Neural cell (in vitro differentiated cells): ENCODE measurements at regions not wholly inside any gene's neighbourhood (a gene's known extent, or its start where the extent isn't known, plus 50 kb on each side); places are given as distances from the start of the nearest gene placed in this dataset.

Experiments used
- H2AFZ ChIP-seq: fragments of 200-600, 300-800 bp; sonication (generic), shearing (Covaris generic); 2 replicates; pipeline ENCODE4 v1.6.0; 2014; ENCODE audit warnings: low read depth, mild to moderate bottlenecking, antibody characterized with exemption, low read length, moderate library complexity
- H3F3A ChIP-seq: fragments of 200-600 bp; shearing (Covaris generic); 2 replicates; pipeline ENCODE4 v1.6.1; 2016; ENCODE audit warnings: mild to moderate bottlenecking, moderate library complexity, mixed read lengths, antibody characterized with exemption, low read length; ENCODE audit not compliant: insufficient read depth, poor library complexity, severe bottlenecking
- H3K27ac ChIP-seq: fragments of 200-600, 300-800 bp; sonication (generic), shearing (Covaris generic); 2 replicates; pipeline ENCODE4 v1.5.1; 2014; ENCODE audit warnings: mild to moderate bottlenecking, low read length, moderate library complexity
- H3K27me3 ChIP-seq: fragments of 300-800, 200-600 bp; sonication (generic), shearing (Covaris generic); 2 replicates; pipeline ENCODE4 v1.6.0; 2014; ENCODE audit warnings: mild to moderate bottlenecking, low read depth, low read length, moderate library complexity; ENCODE audit not compliant: insufficient read depth
- H3K36me3 ChIP-seq: fragments of 300-800, 200-600 bp; sonication (generic), shearing (Covaris generic); 2 replicates; pipeline ENCODE4 v1.5.1; 2014; ENCODE audit warnings: mild to moderate bottlenecking, antibody characterized with exemption, low read length, moderate library complexity; ENCODE audit not compliant: insufficient read depth
- H3K4me2 ChIP-seq: fragments of 300-800, 200-600 bp; sonication (generic), shearing (Covaris generic); 2 replicates; pipeline ENCODE4 v1.6.0; 2014; ENCODE audit warnings: mild to moderate bottlenecking, low read length
- H3K4me3 ChIP-seq: fragments of 300-800, 200-600 bp; sonication (generic), shearing (Covaris generic); 2 replicates; pipeline ENCODE4 v1.5.1; 2014; ENCODE audit warnings: mild to moderate bottlenecking, low read length, moderate library complexity
- H3K79me2 ChIP-seq: fragments of 200-600 bp; shearing (Covaris generic); replicated peaks from 2 replicates; pipeline ENCODE4 v1.6.0; 2014; ENCODE audit warnings: mild to moderate bottlenecking, low read length, moderate library complexity; ENCODE audit not compliant: insufficient read depth
- H3K9ac ChIP-seq: fragments of 300-800, 200-600 bp; sonication (generic), shearing (Covaris generic); 2 replicates; pipeline ENCODE4 v1.6.1; 2016; ENCODE audit warnings: mild to moderate bottlenecking, low read length, mixed read lengths
- H3K9me2 ChIP-seq: fragments of 200-600 bp; shearing (Covaris generic); 2 replicates; pipeline ENCODE4 v1.6.1; 2016; ENCODE audit warnings: mild to moderate bottlenecking, low read length, mixed read lengths; ENCODE audit not compliant: insufficient read depth
- H3K9me3 ChIP-seq: fragments of 200-600, 300-800 bp; sonication (generic), shearing (Covaris generic); 2 replicates; pipeline ENCODE4 v1.6.1; 2016; ENCODE audit warnings: mild to moderate bottlenecking, mixed run types, low read length, moderate library complexity, mixed read lengths
- H4K20me1 ChIP-seq: fragments of 200-600 bp; shearing (Covaris generic); 2 replicates; pipeline ENCODE4 v1.6.1; 2016; ENCODE audit warnings: mild to moderate bottlenecking, mixed run types; ENCODE audit not compliant: insufficient read depth
- EP300 ChIP-seq: fragments of 450-650 bp; conservative IDR thresholded peaks from 2 replicates; pipeline ENCODE4 v1.6.1; 2014; ENCODE audit warnings: antibody characterized with exemption, mild to moderate bottlenecking, moderate library complexity; ENCODE audit not compliant: poor library complexity, severe bottlenecking
- EZH2 ChIP-seq: fragments of 200-600, 300-800 bp; shearing (Covaris generic), sonication (generic); IDR thresholded peaks from 2 replicates; pipeline ENCODE4 v1.6.1; 2014; ENCODE audit warnings: antibody characterized with exemption, low read length, borderline replicate concordance, mild to moderate bottlenecking; ENCODE audit not compliant: insufficient read depth, poor library complexity, severe bottlenecking
- MXI1 ChIP-seq: fragments of 450-650 bp; conservative IDR thresholded peaks from 2 replicates; pipeline ENCODE4 v1.6.1; 2014; ENCODE audit warnings: antibody characterized with exemption, mild to moderate bottlenecking; ENCODE audit not compliant: poor library complexity, severe bottlenecking
- POLR2AphosphoS5 ChIP-seq: IDR thresholded peaks from 2 replicates; pipeline ENCODE4 v1.6.1; 2012
- RAD21 ChIP-seq: fragments of 450-650 bp; conservative IDR thresholded peaks from 2 replicates; pipeline ENCODE4 v1.6.1; 2014; ENCODE audit warnings: antibody characterized with exemption, mild to moderate bottlenecking, moderate library complexity
- SMC3 ChIP-seq: fragments of 450-650 bp; conservative IDR thresholded peaks from 2 replicates; pipeline ENCODE4 v1.6.1; 2014; ENCODE audit warnings: antibody characterized with exemption, mild to moderate bottlenecking, moderate library complexity; ENCODE audit not compliant: poor library complexity
- TAF1 ChIP-seq: IDR thresholded peaks from 2 replicates; pipeline ENCODE4 v1.6.1; 2012; ENCODE audit warnings: low read depth
- TF ChIP-seq, protein P1 (sequence below): IDR thresholded peaks from 2 replicates; pipeline ENCODE4 v1.6.1; 2012; ENCODE audit warnings: borderline replicate concordance
- TF ChIP-seq, protein P2 (sequence below): fragments of 450-650 bp; IDR thresholded peaks from 2 replicates; pipeline ENCODE4 v1.5.1; 2014; ENCODE audit warnings: antibody characterized with exemption, mild to moderate bottlenecking, moderate library complexity; ENCODE audit not compliant: poor library complexity, severe bottlenecking

DNA sequence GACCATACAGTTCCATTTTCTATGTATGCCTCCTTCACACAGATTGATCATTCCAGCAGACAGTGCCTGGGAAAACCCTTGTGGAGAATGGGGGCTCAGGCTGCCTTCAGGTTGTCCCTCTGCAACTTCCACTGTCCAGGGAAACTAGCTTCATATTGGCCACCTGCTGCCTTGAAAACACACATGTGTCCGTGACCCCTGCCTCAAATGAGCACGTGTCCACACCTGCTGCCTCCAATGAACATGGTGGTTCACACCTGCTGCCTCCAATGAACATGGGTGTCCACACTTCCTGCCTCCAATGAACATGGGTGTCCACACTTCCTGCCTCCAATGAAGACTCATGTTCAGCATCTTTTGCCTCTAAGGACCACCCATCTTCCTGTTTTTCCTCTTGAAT, 185.4 kb upstream of the ADCY2 start:
- Histone ChIP-seq H3K27me3 (no peaks in the 10 kb centered on the region), H3K36me3 (no peaks in the 10 kb centered on the region), H3K4me2 (no peak overlapping the region), H3F3A (no peaks in the 10 kb centered on the region), H3K9me2 (no peaks in the 10 kb centered on the region), H3K4me3 (no peak overlapping the region), H2AFZ (no peak overlapping the region), H3K9me3 (no peaks in the 10 kb centered on the region), H4K20me1 (no peaks in the 10 kb centered on the region), H3K79me2 (no peaks in the 10 kb centered on the region), H3K27ac (no peak overlapping the region), H3K9ac (no peak overlapping the region)
- TF ChIP-seq POLR2AphosphoS5 (no peak), TAF1 (no peak), RAD21 (no peak), EZH2 (no peak), SMC3 (no peak), EP300 (no peak), MXI1 (no peak)
- TF ChIP-seq, protein P1, sequence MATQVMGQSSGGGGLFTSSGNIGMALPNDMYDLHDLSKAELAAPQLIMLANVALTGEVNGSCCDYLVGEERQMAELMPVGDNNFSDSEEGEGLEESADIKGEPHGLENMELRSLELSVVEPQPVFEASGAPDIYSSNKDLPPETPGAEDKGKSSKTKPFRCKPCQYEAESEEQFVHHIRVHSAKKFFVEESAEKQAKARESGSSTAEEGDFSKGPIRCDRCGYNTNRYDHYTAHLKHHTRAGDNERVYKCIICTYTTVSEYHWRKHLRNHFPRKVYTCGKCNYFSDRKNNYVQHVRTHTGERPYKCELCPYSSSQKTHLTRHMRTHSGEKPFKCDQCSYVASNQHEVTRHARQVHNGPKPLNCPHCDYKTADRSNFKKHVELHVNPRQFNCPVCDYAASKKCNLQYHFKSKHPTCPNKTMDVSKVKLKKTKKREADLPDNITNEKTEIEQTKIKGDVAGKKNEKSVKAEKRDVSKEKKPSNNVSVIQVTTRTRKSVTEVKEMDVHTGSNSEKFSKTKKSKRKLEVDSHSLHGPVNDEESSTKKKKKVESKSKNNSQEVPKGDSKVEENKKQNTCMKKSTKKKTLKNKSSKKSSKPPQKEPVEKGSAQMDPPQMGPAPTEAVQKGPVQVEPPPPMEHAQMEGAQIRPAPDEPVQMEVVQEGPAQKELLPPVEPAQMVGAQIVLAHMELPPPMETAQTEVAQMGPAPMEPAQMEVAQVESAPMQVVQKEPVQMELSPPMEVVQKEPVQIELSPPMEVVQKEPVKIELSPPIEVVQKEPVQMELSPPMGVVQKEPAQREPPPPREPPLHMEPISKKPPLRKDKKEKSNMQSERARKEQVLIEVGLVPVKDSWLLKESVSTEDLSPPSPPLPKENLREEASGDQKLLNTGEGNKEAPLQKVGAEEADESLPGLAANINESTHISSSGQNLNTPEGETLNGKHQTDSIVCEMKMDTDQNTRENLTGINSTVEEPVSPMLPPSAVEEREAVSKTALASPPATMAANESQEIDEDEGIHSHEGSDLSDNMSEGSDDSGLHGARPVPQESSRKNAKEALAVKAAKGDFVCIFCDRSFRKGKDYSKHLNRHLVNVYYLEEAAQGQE: no peak
- TF ChIP-seq, protein P2, sequence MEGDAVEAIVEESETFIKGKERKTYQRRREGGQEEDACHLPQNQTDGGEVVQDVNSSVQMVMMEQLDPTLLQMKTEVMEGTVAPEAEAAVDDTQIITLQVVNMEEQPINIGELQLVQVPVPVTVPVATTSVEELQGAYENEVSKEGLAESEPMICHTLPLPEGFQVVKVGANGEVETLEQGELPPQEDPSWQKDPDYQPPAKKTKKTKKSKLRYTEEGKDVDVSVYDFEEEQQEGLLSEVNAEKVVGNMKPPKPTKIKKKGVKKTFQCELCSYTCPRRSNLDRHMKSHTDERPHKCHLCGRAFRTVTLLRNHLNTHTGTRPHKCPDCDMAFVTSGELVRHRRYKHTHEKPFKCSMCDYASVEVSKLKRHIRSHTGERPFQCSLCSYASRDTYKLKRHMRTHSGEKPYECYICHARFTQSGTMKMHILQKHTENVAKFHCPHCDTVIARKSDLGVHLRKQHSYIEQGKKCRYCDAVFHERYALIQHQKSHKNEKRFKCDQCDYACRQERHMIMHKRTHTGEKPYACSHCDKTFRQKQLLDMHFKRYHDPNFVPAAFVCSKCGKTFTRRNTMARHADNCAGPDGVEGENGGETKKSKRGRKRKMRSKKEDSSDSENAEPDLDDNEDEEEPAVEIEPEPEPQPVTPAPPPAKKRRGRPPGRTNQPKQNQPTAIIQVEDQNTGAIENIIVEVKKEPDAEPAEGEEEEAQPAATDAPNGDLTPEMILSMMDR: no peak

DNA sequence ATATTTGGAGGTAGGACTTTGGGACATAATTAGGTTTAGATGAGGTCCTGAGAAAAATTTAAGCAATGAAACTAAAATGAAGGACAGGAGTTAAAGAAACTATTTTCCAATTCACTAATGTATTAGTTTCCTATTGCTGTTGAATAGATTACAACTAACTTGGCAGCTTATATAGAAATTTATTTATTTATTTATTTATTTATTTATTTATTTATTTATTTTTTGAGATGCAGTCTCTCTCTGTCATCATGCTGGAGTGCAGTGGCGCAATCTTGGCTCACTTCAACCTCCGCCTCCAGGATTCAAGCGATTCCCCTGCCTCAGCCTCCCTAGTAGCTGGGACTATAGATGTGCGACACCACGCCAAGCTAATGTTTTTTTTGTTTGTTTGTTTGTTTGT, 182.4 kb upstream of the ADCY2 start:
- Histone ChIP-seq H3K27me3 (no peaks in the 10 kb centered on the region), H3F3A (no peaks in the 10 kb centered on the region), H3K9me2 (no peaks in the 10 kb centered on the region), H3K4me2 (no peak overlapping the region), H3K79me2 (no peaks in the 10 kb centered on the region), H4K20me1 (no peaks in the 10 kb centered on the region), H3K9me3 (no peaks in the 10 kb centered on the region), H2AFZ (no peak overlapping the region), H3K36me3 (no peaks in the 10 kb centered on the region), H3K27ac (no peak overlapping the region), H3K9ac (no peak overlapping the region), H3K4me3 (no peak overlapping the region)
- no peak for TF ChIP-seq EP300
- TF ChIP-seq SMC3: no peak
- no peak for TF ChIP-seq RAD21
- TF ChIP-seq POLR2AphosphoS5: no peak
- TF ChIP-seq, protein P2: no peak
- TF ChIP-seq, protein P1: no peak
- no peak for TF ChIP-seq EZH2
- TF ChIP-seq TAF1: no peak
